GM21390 (cell line): ENCODE measurements at regions not wholly inside any gene's neighbourhood (a gene's known extent, or its start where the extent isn't known, plus 50 kb on each side); places are given as distances from the start of the nearest gene placed in this dataset.
"Not testable (repeated sequence)": the region's sequence is repeated elsewhere in the genome, so short reads cannot be mapped to it uniquely, and the experiment has no call there.

ENCODE experiments used
- ATAC-seq: cut with Tn5 transposase; IDR thresholded peaks from one replicate; pipeline ENCODE4 v1.9.1; 2021; ENCODE audit not compliant: unreplicated experiment

DNA sequence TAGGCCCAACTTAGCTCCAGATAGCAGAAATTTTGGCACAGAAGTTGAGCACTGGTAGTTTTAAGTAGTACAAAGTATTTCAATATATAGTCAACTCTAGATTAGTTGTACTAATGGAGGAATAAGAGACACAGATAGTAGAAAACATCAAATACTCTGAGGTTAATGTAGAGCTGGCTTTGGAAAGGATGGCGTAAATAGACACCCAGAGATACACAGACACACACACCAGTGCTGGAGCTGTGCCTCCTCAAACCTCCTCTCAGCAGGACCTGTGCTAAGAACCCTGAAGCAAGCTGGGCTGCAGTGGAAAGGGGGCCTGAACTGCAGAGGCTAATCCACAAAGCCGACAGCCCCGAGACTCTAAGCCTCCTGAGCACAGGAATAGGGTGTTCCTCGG is 67.0 kb upstream of the EDEM3 start:
- no peak for ATAC-seq

DNA sequence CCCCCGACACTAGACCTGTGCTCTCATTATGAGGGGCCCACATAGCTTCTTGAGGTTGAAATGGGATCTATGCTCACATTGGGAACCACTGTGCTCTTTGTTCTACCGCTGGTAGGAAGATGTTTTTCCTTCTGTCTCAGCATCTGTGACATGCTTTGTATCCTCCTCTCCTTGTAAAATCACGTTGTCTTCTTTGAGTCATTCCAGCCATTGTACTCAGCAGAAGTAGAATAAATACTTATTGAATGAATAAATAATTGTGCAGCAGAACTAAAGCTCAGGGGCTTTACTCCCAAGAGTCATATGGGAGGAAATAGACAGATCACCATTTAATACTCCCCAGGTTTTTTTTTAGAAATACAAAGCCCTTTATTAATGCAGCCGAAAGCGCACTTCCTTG is 66.3 kb upstream of the EDEM3 start:
- no peak for ATAC-seq

DNA sequence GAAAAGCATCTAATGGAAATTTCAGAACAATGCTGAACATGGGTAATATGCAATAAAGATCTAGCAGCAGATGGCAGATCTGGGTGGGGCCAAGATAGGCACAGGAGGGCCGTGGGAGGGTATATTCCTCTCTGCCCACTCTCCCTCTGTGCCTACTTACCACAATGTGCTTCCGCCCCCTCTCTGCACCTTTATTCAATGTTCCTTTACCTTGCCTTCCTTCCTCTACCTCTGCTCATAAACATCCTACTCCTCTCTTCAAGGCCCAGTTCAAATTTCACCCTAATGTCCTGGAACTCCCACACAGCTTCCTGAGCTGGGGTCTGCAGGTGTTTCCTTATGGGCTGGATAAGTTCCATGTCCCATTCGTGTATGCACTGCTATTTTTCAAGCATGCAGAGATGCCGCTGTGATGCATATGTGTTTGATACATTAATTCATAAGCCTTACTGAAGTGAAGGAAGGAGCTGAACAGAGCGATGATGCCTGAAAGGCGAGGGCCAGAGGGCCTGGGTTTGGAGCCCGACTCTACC is 65.6 kb upstream of the EDEM3 start:
- ATAC-seq, result no peak

DNA sequence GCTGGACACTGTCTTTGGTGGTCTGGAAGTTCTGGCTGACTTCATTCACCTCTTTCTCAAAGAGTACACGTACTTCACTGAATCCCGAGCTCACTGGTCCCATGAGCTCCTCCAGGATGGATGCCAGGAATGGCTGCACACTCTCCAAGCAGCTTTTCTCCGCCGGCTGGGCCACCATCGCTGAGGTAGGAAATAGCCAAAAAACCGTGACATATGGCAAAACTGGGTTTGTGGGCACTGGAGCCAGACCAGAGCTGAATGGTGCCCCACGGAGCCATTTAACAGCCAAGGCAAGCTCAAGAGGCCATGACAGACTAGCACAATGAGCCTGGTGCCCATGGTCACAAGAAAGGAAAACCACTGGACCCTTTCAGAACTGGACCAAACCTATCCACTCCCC is 64.0 kb upstream of the EDEM3 start:
- no peak for ATAC-seq

DNA sequence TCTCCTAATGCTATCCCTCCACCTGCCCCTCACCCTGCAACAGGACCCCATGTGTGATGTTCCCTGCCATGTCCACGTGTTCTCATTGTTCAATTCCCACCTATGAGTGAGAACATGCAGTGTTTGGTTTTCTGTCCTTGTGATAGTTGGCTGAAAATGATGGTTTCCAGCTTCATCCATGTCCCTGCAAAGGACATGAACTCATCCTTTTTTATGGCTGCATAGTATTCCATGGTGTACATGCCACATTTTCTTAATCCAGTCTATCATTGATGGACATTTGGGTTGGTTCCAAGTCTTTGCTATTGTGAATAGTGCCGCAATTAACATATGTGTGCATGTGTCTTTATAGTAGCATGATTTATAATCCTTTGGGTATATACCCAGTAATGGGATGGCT is 62.3 kb upstream of the EDEM3 start:
- not testable (repeated sequence) for ATAC-seq

DNA sequence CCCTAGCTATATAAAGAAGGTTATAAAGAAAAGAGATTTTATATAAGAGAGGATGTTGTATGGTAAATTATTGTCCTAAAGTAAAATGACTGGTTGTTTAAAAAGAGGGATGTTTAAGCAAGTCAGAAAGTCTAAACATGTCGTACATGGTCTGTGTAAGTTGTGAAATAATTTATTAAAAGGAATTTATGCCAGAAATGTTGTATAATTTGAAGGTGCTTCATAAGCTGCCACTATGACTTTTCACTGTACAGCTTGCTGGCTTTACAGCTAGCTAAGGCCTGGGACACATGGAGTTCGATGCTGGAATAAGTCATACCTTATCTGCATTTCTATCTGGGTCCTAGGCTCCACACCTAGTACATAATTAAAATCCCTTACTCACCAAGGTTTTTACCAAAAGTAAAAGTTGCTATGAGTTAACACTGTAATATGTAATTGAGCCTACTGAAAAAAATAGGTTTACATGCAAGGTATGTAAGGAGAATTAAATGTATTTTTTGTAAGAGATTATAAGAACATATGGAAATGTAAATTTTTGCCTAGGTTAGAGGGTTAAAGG is 59.0 kb upstream of the EDEM3 start:
- no peak for ATAC-seq

DNA sequence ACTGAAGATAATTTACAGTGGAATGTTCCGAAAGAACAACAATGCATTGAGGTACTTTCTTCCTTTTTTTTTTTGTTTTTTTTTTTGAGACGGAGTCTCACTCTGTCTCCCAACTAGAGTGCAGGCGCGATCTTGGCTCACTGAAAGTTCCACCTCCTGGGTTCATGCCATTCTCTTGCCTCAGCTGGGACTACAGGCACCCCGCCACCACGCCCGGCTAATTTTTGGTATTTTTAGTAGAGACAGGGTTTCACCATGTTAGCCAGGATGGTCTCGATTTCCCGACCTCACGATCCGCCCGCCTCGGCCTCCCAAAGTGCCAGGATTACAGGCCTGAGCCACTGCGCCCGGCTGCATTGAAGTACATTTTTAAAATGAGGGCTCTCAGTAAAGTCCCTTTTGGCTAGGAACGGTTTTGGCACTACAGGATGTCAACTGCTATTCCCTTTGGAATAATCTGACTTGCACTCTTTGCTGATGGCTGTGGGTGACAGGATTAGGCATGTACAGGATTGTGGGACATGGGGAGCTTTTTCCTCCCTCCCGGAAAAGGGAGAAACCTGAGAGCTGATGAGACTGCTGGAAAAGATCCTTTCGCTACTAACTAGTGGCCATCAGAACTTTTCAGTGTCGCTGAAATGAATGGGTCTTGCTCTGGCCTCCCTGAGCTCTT is 56.9 kb upstream of the EDEM3 start:
- ATAC-seq, result no peak

DNA sequence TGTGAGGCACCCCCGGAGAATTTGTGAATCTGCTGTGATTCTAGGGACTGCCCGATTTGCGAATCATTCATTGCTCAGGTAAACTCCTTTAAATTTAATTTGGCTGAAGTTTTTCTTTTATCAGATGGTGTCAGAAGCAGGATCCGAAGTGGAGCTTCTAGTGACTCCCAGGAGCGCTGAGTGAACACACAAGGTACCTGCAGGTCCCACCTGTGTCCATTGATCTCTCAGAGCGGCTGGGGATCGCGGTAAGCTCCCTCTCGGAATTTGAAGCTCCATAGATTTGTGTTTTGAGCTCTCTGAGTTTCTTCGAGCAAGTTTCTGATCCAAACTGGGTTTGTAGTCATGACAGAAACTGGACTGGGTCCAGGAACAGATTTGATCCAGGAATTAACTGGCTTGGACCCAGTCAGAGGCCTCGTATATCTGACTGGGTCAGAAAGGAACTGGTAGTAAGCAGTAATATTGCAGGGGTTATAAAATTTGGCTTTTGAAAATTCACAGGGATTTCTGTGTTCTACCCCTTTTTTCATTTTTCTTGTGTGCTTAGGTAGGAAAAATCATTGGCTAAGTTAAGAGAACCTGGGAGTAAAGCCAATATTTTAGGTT is 56.2 kb upstream of the EDEM3 start:
- ATAC-seq, result no peak

DNA sequence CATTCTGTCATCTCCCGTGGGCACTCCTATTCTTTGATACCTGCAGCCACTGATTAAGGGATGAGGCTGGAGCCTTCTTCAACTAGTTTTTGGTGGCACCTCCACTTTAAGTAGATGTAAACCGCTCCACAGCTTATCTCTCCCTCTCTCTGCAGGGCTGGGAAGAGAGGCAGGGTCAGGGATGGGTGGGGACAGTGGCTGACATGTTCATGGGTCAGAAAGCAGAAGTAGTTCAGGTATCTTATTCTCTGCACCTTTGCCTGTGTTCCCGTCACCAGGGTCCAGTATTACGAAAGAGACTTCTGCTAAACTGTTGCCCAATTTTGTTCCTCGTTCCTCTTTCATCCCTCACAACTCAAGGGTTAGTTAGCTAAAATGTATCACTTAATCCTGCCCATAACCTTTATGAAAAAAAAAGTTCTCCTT is 51.7 kb upstream of the EDEM3 start:
- ATAC-seq, result no peak

DNA sequence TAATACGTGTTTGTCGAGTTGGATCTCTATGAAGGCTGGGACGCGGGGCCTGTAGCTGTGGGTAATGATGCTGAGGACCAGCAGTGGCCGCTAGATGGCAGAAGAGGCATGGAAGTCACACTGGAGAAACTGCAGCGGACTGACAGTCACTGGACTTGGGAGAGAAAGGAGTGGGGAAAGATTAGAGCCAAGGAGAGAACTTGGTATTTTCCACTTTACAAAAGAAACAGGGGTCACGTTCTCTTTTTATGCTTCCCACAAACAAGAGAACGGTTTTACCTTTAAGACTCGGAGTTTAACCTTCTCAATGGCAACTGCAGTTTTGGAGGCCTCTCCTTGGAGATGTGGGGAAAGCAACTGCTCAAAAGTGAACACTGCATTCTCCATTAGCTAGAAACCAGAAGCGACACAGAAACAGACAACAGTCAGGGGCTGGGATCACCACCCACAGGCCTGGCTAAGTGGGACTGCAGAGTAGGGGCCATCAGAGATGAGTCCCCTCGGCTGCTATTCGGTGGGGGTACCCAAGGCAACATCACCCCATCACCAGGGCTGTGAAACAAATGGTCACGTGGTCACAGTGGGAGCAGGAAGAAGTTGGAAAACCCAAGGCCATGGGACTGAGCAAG is 51.1 kb upstream of the EDEM3 start:
- peak; percentile 90 for ATAC-seq
